Progenitor cell of endocrine pancreas (in vitro differentiated cells): ENCODE measurements at regions not wholly inside any gene's neighbourhood (a gene's known extent, or its start where the extent isn't known, plus 50 kb on each side); places are given as distances from the start of the nearest gene placed in this dataset.

Experiments used
- DNase-seq: peaks from one replicate; pipeline ENCODE4 v3.0.0; 2021; ENCODE audit warnings: low spot score; ENCODE audit not compliant: unreplicated experiment
- H3K27ac Mint-ChIP-seq: 2 replicates; pipeline ENCODE4 v1.8.0; 2021; ENCODE audit warnings: mild to moderate bottlenecking, moderate library complexity, mixed read lengths
- H3K27me3 Mint-ChIP-seq: 2 replicates; pipeline ENCODE4 v1.8.0; 2021; ENCODE audit warnings: mixed read lengths
- H3K36me3 Mint-ChIP-seq: 2 replicates; pipeline ENCODE4 v1.8.0; 2022; ENCODE audit warnings: mixed read lengths; ENCODE audit not compliant: insufficient read depth
- H3K4me1 Mint-ChIP-seq: 2 replicates; pipeline ENCODE4 v1.8.0; 2021; ENCODE audit warnings: low read depth, mixed read lengths
- H3K4me3 Mint-ChIP-seq: 2 replicates; pipeline ENCODE4 v1.8.0; 2021; ENCODE audit warnings: low read depth, mild to moderate bottlenecking, moderate library complexity, mixed read lengths
- H3K9me3 Mint-ChIP-seq: 2 replicates; pipeline ENCODE4 v1.8.0; 2021; ENCODE audit warnings: low read depth, mixed read lengths
- TF ChIP-seq, protein P1 (sequence below): fragments of 200-600 bp; sonication (generic); IDR thresholded peaks from one replicate; pipeline ENCODE4 v1.5.0; 2021; ENCODE audit warnings: antibody characterized with exemption, mild to moderate bottlenecking; ENCODE audit not compliant: unreplicated experiment

DNA sequence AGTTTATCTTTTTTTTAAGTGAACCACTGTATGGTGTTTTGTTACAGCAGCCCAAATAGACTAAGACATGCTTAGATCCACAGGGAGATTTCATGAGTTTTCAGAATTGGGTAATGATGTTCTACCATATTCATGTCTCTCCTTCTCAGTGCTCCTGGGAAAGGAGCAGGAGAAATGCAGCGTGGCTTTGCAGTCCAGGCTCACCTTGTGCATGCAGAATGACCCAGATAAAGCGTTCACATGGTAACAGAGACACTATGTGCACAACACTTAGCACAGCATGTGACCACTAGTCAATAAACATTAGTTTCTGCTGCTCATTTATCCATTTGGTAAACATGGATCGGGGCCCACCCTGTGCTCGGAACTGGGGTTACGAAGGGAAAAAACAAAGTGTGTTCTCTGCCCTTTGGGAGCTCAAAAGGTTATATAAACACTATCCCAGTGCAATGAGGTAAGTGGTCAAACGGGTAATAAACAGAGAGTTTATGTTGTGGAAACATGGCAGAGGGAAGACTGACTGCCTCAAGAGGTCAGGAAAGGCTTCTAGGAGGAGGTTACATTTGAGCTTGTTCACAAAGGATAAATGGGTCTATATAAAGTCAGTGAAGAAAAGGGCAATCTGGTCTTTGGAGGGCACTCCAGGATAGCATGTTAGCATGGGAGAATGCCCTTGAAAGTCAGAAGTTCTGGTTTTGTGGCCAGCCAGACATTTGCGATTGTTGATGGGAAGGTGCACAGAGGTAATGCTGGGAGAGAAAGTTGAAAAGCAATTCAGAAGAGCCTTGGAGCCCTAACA lies 299.2 kb downstream of the TDRD15 start:
- peak overlapping the region; percentile 84 for H3K27ac Mint-ChIP-seq
- TF ChIP-seq, protein P1, sequence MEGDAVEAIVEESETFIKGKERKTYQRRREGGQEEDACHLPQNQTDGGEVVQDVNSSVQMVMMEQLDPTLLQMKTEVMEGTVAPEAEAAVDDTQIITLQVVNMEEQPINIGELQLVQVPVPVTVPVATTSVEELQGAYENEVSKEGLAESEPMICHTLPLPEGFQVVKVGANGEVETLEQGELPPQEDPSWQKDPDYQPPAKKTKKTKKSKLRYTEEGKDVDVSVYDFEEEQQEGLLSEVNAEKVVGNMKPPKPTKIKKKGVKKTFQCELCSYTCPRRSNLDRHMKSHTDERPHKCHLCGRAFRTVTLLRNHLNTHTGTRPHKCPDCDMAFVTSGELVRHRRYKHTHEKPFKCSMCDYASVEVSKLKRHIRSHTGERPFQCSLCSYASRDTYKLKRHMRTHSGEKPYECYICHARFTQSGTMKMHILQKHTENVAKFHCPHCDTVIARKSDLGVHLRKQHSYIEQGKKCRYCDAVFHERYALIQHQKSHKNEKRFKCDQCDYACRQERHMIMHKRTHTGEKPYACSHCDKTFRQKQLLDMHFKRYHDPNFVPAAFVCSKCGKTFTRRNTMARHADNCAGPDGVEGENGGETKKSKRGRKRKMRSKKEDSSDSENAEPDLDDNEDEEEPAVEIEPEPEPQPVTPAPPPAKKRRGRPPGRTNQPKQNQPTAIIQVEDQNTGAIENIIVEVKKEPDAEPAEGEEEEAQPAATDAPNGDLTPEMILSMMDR: no peak
- no peak for DNase-seq
- H3K4me3 Mint-ChIP-seq: no peak overlapping the region
- H3K9me3 Mint-ChIP-seq: no peaks in the 10 kb centered on the region
- H3K27me3 Mint-ChIP-seq: no peaks in the 10 kb centered on the region
- H3K4me1 Mint-ChIP-seq: peaks cover 33% of the 10 kb centered on the region
- no peaks in the 10 kb centered on the region for H3K36me3 Mint-ChIP-seq

DNA sequence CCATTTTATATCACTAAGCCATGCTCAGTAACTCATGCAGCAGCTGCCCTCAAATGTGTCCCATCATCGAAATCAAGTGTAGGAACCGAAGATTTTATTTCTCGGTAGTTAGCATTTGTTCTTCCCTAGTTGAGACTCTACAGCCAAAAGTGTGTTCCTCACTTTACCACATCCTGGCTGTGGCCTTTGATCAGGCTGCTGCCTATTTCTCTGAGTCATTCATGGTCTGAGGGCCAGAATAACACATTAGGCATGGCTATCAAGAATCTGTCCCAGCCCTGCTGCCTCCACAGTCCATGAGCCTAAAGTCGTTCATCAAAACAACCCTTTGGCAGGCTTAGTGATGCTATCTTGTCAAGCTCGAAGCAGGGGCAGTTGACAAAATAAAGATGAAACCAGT lies 300.1 kb downstream of the TDRD15 start:
- Mint-ChIP-seq H3K27ac (peak overlapping the region; percentile 84), H3K4me3 (no peak overlapping the region), H3K9me3 (no peaks in the 10 kb centered on the region), H3K36me3 (no peaks in the 10 kb centered on the region), H3K4me1 (peaks cover 26% of the 10 kb centered on the region), H3K27me3 (no peaks in the 10 kb centered on the region)
- TF ChIP-seq, protein P1: no peak
- DNase-seq: no peak

DNA sequence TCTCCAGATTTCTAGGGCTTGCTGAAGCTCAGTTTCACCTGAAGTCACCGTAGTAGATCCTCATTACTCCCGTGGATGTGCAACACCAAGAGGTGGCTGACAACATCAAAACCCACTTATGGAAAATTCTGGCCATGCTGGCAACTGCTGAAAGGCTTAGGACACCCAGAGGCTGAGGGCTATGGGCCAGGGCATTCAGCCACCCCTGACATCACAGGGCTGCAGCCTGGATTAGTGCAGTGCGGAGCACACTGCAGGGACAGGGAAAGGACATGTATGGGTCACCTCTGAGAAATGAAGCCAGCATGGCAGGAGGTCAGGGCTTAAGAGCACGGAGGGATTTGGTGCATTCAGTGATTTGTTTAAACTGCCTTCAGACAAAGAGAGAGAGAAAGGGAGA lies 300.6 kb downstream of the TDRD15 start:
- Mint-ChIP-seq H3K9me3 (no peaks in the 10 kb centered on the region), H3K27me3 (no peaks in the 10 kb centered on the region), H3K4me1 (peaks cover 26% of the 10 kb centered on the region), H3K4me3 (no peak overlapping the region), H3K36me3 (no peaks in the 10 kb centered on the region), H3K27ac (no peak overlapping the region)
- no peak for DNase-seq
- TF ChIP-seq, protein P1: no peak

DNA sequence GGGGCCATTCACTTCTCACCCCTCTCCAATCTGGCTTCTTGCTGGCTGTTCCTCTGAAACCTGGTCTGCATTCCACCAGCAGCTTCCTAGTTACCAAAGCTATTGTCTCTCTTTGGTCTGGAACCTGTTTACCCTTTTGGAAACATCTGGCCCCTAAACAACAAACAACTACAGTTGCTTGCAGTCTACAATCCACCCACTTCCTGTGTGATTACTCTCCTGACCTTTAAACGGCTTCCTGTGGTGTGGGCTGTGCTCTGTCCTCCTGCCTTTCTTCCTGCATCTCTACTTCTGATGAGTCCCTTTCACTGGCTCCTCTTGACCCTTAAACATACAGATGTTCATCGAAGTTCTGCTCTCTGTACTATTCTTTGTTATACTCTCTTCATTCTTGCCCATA lies 303.8 kb downstream of the TDRD15 start:
- no peak for DNase-seq
- H3K9me3 Mint-ChIP-seq: peaks cover 4% of the 10 kb centered on the region
- H3K27ac Mint-ChIP-seq: no peak overlapping the region
- H3K4me1 Mint-ChIP-seq: peaks cover 17% of the 10 kb centered on the region
- TF ChIP-seq, protein P1: no peak
- no peaks in the 10 kb centered on the region for H3K27me3 Mint-ChIP-seq
- no peak overlapping the region for H3K4me3 Mint-ChIP-seq
- H3K36me3 Mint-ChIP-seq: no peaks in the 10 kb centered on the region

DNA sequence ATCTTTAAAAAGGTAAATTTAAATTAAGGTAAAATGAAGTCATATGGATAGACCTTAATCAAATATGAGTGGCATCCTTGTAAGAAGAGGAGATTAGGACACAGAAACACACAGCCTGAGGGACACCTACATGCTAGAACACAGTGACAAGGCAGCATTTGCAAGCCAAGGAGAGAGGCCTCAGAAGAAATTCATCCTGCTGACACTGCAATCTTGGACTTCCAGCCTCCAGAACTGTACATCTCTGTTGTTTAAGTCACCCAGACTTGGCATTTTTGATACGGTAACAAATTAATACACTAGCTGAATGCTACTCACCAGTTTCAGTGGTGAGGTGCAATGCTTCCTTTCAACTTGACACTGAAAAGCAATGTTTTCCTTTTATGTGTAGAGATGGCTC lies 305.0 kb downstream of the TDRD15 start:
- Mint-ChIP-seq H3K4me1 (peaks cover 5% of the 10 kb centered on the region), H3K4me3 (no peak overlapping the region), H3K27me3 (no peaks in the 10 kb centered on the region), H3K9me3 (peaks cover 6% of the 10 kb centered on the region), H3K27ac (no peak overlapping the region), H3K36me3 (peaks cover 2% of the 10 kb centered on the region)
- no peak for DNase-seq
- TF ChIP-seq, protein P1: no peak
